A673 (cell line): ENCODE measurements at regions not wholly inside any gene's neighbourhood (a gene's known extent, or its start where the extent isn't known, plus 50 kb on each side); places are given as distances from the start of the nearest gene placed in this dataset.
"Not testable (repeated sequence)": the region's sequence is repeated elsewhere in the genome, so short reads cannot be mapped to it uniquely, and the experiment has no call there.

ENCODE experiments used
- CTCF ChIP-seq: fragments of 300-800, 200-600 bp; sonication (generic); conservative IDR thresholded peaks from 2 replicates; pipeline ENCODE4 v1.5.1; 2017; ENCODE audit warnings: low read depth, mild to moderate bottlenecking, antibody characterized with exemption, low read length, moderate library complexity, mixed read lengths
- EZH2 ChIP-seq: fragments of 200-600 bp; sonication (generic); IDR thresholded peaks from 2 replicates; pipeline ENCODE4 v1.6.1; 2017; ENCODE audit warnings: borderline replicate concordance, low read depth, mild to moderate bottlenecking, mixed read lengths, antibody characterized with exemption, low read length; ENCODE audit not compliant: poor library complexity, severe bottlenecking

- not testable (repeated sequence) for TF ChIP-seq CTCF, EZH2
Observed at GRCh38 chr11:67787681-67788340, 113.4 kb upstream of the ALDH3B2 start.
